ENCODE measurements at regions not wholly inside any gene's neighbourhood (a gene's known extent, or its start where the extent isn't known, plus 50 kb on each side); places are given as distances from the start of the nearest gene placed in this dataset.

- H3F3A ChIP-seq (replicated peaks; ENCODE audit: insufficient read depth), result no peaks in the 10 kb centered on the region
- H3K4me1 ChIP-seq (ENCODE audit: control insufficient read depth in 1 of 2, insufficient read depth in 2 of 2, low read depth in 1 of 2, low read length in 1 of 2), result no peaks in the 10 kb centered on the region
- CTCF ChIA-PET, result interaction anchor here (0.6 to 1.3 kb wide), 5 partner anchors 9 to 854 kb away, joined by 3 to 7 read pairs (median 3); no protein-coding TSS in a partner anchor
- no peak overlapping the region for H3K27ac ChIP-seq (ENCODE audit: low read depth in 2 of 2, low read length in 1 of 2)
- no peak overlapping the region for H3K4me2 ChIP-seq
- no peaks in the 10 kb centered on the region for H3K36me3 ChIP-seq (replicated peaks in 1 of 2; ENCODE audit: control insufficient read depth in 1 of 2, insufficient read depth in 2 of 2, low read length in 1 of 2)
- H3K79me2 ChIP-seq (ENCODE audit: insufficient read depth), result no peaks in the 10 kb centered on the region
- no peaks in the 10 kb centered on the region for H3K9me2 ChIP-seq
- no peaks in the 10 kb centered on the region for H3K27me3 ChIP-seq (ENCODE audit: insufficient read depth)
- TF ChIP-seq RAD21 (IDR thresholded peaks at IDR 0.05; ENCODE audit: low read length) (peak; percentile 55), ZBTB33 (IDR thresholded peaks at IDR 0.05; ENCODE audit: borderline replicate concordance, low read depth) (no peak)
- H3K4me3 ChIP-seq (ENCODE audit: low read depth in 2 of 2, low read length in 1 of 2), result no peak overlapping the region
- no peak for DNase-seq
- no peaks in the 10 kb centered on the region for H3K9me3 ChIP-seq
- WGBS (ENCODE audit: low lambda C conversion rate), result 27% methylated on average over 1 of the region's 1 CpG
- H3K9ac ChIP-seq, result no peak overlapping the region
- H2AFZ ChIP-seq (ENCODE audit: low read depth), result no peak overlapping the region
- no peaks in the 10 kb centered on the region for H4K20me1 ChIP-seq (ENCODE audit: insufficient read depth)
- POLR2A ChIA-PET, result no interaction called here
Observed at GRCh38 chr11:90310210-90310609, 87.4 kb upstream of the CHORDC1 start.

GRCh38 chr11:90309693-90310092 lies 86.8 kb upstream of the CHORDC1 start:
- H3K9ac ChIP-seq, result no peak overlapping the region
- no peaks in the 10 kb centered on the region for H3K79me2 ChIP-seq (ENCODE audit: insufficient read depth)
- no peak overlapping the region for H2AFZ ChIP-seq (ENCODE audit: low read depth)
- no peaks in the 10 kb centered on the region for H3K9me2 ChIP-seq
- no peak overlapping the region for H3K27ac ChIP-seq (ENCODE audit: low read depth in 2 of 2, low read length in 1 of 2)
- no peak overlapping the region for H3K4me3 ChIP-seq (ENCODE audit: low read depth in 2 of 2, low read length in 1 of 2)
- ChIA-PET CTCF (interaction anchor here (0.6 to 1.3 kb wide), 5 partner anchors 8 to 854 kb away, joined by 3 to 7 read pairs (median 3); no protein-coding TSS in a partner anchor), POLR2A (no interaction called here)
- H3K4me1 ChIP-seq (ENCODE audit: control insufficient read depth in 1 of 2, insufficient read depth in 2 of 2, low read depth in 1 of 2, low read length in 1 of 2), result no peaks in the 10 kb centered on the region
- no peaks in the 10 kb centered on the region for H4K20me1 ChIP-seq (ENCODE audit: insufficient read depth)
- WGBS (ENCODE audit: low lambda C conversion rate), result 30% methylated on average over 2 of the region's 2 CpGs
- no peaks in the 10 kb centered on the region for H3K9me3 ChIP-seq
- DNase-seq, result no peak
- no peaks in the 10 kb centered on the region for H3F3A ChIP-seq (replicated peaks; ENCODE audit: insufficient read depth)
- H3K4me2 ChIP-seq, result no peak overlapping the region
- TF ChIP-seq CTCF (IDR thresholded peaks at IDR 0.05), result no peak
- TF ChIP-seq RXRA (IDR thresholded peaks at IDR 0.05; ENCODE audit: borderline replicate concordance, low read depth), result no peak
- no peak for TF ChIP-seq JUND (IDR thresholded peaks at IDR 0.05)
- no peak for TF ChIP-seq ZBTB33 (IDR thresholded peaks at IDR 0.05; ENCODE audit: borderline replicate concordance, low read depth)
- TF ChIP-seq RAD21 (IDR thresholded peaks at IDR 0.05; ENCODE audit: low read length), result no peak
- TF ChIP-seq FOSL2 (IDR thresholded peaks at IDR 0.05; ENCODE audit: borderline replicate concordance, low read depth), result no peak
- no peak for TF ChIP-seq NFIC (IDR thresholded peaks at IDR 0.05; ENCODE audit: borderline replicate concordance)
- H3K27me3 ChIP-seq (ENCODE audit: insufficient read depth), result no peaks in the 10 kb centered on the region
- no peaks in the 10 kb centered on the region for H3K36me3 ChIP-seq (replicated peaks in 1 of 2; ENCODE audit: control insufficient read depth in 1 of 2, insufficient read depth in 2 of 2, low read length in 1 of 2)

Data from SK-N-SH (cell line).